Upper lobe of right lung (tissue), 1 donor: ENCODE measurements at regions not wholly inside any gene's neighbourhood (a gene's known extent, or its start where the extent isn't known, plus 50 kb on each side); places are given as distances from the start of the nearest gene placed in this dataset.

Source experiments
- ATAC-seq: fragments of 200-7000 bp; cut with Tn5 transposase; one replicate; pipeline ENCODE4 v1.9.1; 2020; ENCODE audit warnings: mild to moderate bottlenecking, moderate library complexity
- DNase-seq: peaks from one replicate; pipeline ENCODE4 v3.0.0-alpha.2; 2020
- H3K27ac ChIP-seq: fragments of 200-600 bp; one replicate; pipeline ENCODE4 v1.8.0; 2022
- H3K27me3 ChIP-seq: fragments of 200-600 bp; one replicate; pipeline ENCODE4 v1.8.0; 2022; ENCODE audit warnings: mild to moderate bottlenecking
- H3K36me3 ChIP-seq: fragments of 200-600 bp; one replicate; pipeline ENCODE4 v1.8.0; 2022
- H3K4me1 ChIP-seq: fragments of 200-600 bp; one replicate; pipeline ENCODE4 v1.8.0; 2022
- H3K4me3 ChIP-seq: fragments of 200-600 bp; one replicate; pipeline ENCODE4 v1.8.0; 2022; ENCODE audit warnings: mild to moderate bottlenecking
- H3K9me3 ChIP-seq: fragments of 200-600 bp; one replicate; pipeline ENCODE4 v1.8.0; 2022
- CTCF ChIP-seq: fragments of 200-600 bp; IDR thresholded peaks from one replicate; pipeline ENCODE4 v1.8.0; 2022; ENCODE audit warnings: antibody characterized with exemption
- intact Hi-C: fragments of 100-400 bp; cut with DNase I; formaldehyde crosslinking; loops from one replicate; pipeline ENCODE4 v1.11.0; 2022
- donor health status: DM: no; HTN: yes; CAD: no; lungs with severe emphysema.

- intact Hi-C loops, result no loop called here
- H3K27me3 ChIP-seq, result no peaks in the 10 kb centered on the region
- H3K27ac ChIP-seq, result no peak overlapping the region
- TF ChIP-seq CTCF, result no peak
- ATAC-seq (no peak), DNase-seq (no peak)
- no peaks in the 10 kb centered on the region for H3K36me3 ChIP-seq
- H3K9me3 ChIP-seq, result no peaks in the 10 kb centered on the region
- peaks cover 7% of the 10 kb centered on the region for H3K4me1 ChIP-seq
- no peak overlapping the region for H3K4me3 ChIP-seq
Measured at GRCh38 chr2:234676109-234676782, 179.4 kb upstream of the ARL4C start.

GRCh38 chr2:234674781-234675201 lies 177.9 kb upstream of the ARL4C start:
- Histone ChIP-seq H3K27me3 (no peaks in the 10 kb centered on the region), H3K36me3 (no peaks in the 10 kb centered on the region), H3K27ac (no peak overlapping the region), H3K9me3 (no peaks in the 10 kb centered on the region), H3K4me3 (no peak overlapping the region), H3K4me1 (no peaks in the 10 kb centered on the region)
- ATAC-seq, result no peak
- intact Hi-C loops, result no loop called here
- TF ChIP-seq CTCF, result no peak
- DNase-seq, result no peak

- DNase-seq, result no peak
- intact Hi-C loops, result no loop called here
Measured at GRCh38 chr2:234673961-234674759, 177.3 kb upstream of the ARL4C start.

GRCh38 chr2:234673501-234673900 lies 176.6 kb upstream of the ARL4C start:
- Histone ChIP-seq H3K4me1 (no peaks in the 10 kb centered on the region), H3K36me3 (no peaks in the 10 kb centered on the region), H3K27ac (no peak overlapping the region), H3K4me3 (no peak overlapping the region), H3K27me3 (no peaks in the 10 kb centered on the region), H3K9me3 (no peaks in the 10 kb centered on the region)
- intact Hi-C loops, result no loop called here
- DNase-seq (no peak), ATAC-seq (no peak)
- TF ChIP-seq CTCF, result no peak

More at GRCh38 chr2:234673961-234674759, 177.3 kb upstream of the ARL4C start:
- Histone ChIP-seq H3K27ac (no peak overlapping the region), H3K4me1 (no peaks in the 10 kb centered on the region), H3K9me3 (no peaks in the 10 kb centered on the region), H3K27me3 (no peaks in the 10 kb centered on the region), H3K4me3 (no peak overlapping the region), H3K36me3 (no peaks in the 10 kb centered on the region)
- no peak for TF ChIP-seq CTCF
- ATAC-seq, result no peak

- no peak for ATAC-seq
- Histone ChIP-seq H3K4me3 (no peak overlapping the region), H3K36me3 (no peaks in the 10 kb centered on the region), H3K9me3 (no peaks in the 10 kb centered on the region), H3K4me1 (no peaks in the 10 kb centered on the region), H3K27me3 (no peaks in the 10 kb centered on the region), H3K27ac (no peak overlapping the region)
- DNase-seq, result no peak
- no peak for TF ChIP-seq CTCF
- intact Hi-C loops, result no loop called here
Measured at GRCh38 chr2:234672498-234673150, 175.7 kb upstream of the ARL4C start.
